Nucleus accumbens (tissue), 56 donors: ENCODE measurements at regions not wholly inside any gene's neighbourhood (a gene's known extent, or its start where the extent isn't known, plus 50 kb on each side); places are given as distances from the start of the nearest gene placed in this dataset.

Source experiments
- DNase-seq, 56 donors: peaks; one replicate each; lab custom pipeline; 2025; lab: John Stamatoyannopoulos, UW

DNA sequence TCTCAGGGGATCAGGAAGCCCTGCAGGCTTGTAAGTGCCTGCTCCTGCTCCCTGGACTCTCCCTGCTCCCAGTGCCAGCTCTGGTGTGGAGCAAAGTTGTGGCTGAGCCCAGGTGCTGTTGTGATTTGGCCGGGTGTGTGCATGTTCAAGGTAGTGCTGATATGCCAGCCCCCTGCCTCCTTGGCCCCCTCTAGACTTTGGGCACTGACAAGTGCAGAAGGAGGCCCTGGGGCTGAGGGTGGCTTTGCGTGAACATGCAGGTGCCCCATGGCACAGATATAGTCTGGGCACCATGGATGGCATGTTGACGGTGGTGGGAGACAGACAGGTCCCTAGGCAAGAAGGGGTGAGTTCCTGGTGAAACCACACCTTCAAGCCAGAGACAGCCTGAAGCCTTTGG is 441.6 kb upstream of the CDH8 start:
- no peak for DNase-seq

DNA sequence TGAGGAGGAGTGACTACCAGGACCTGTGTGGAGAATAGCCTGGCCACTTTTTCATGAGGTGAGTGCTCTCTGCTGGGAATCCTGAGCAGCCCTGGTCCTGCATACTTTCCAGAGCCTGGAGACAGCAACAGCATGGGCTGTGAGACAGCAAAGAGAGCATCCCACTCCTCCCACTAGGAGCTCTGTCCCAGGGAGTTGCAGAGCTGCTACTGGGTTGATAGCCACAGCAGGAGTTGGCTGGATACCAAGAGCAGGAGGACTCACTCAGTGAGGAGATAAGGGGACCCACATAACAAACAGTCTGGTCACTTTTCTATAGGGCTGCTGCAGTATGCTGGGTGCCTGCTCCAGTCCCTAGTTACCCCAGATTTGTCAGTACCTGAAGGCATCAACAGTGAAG is 439.3 kb upstream of the CDH8 start:
- no peak for DNase-seq

DNA sequence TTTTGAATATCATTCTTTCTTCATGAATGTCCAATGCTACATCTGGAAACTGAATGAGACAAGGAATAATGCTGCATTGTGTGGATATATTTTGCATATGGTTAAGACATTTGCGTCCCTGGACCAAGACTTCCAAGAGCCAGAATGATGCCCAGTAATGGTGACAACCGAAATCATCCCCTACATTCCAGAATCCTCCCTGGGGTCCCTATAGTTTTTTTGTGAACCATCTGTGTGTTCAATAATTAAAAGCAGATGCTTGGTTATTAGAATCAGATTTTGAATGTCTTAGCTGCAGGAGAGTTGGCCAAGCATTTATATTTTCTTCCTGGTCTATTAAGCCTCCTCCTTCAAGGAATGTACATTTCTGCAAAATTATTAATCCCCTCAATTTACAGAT is 426.7 kb upstream of the CDH8 start:
- DNase-seq: no peak

DNA sequence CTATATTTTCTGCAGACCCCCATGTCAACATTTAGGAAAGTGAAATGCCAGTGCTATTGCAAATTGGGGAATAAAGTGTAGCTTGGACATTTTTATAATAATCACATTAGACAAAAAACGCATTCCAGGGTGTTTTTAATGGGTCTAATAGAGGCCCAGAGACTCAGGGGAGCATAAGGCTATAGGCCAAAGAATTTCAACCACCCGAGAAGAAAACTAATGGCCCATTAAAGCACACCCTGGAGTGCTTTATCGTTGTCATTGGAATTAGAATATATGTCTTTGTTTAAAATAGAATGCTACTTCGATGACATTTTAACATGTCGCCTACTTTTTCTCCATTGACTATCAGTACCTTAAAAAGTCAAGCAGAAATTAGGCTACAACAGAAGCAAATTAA is 414.1 kb upstream of the CDH8 start:
- no peak for DNase-seq

DNA sequence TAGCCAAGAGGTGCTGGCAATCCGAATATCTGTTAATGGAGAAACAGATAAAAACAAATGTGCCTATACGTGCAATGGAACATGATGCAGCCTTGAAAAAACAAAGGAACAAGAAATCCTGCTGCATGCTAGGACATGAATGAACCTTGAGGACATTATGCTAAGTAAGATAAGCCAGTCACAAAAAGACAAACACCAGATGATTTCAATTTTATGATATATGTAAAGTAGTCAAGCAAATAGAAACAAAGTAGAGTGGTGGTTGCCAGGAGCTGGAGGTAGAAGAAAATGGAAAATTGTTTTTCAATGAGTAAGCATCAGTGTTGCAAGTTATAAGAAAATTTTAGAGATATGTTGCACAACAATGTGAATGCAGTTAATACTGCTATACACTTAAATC is 409.7 kb upstream of the CDH8 start:
- no peak for DNase-seq

DNA sequence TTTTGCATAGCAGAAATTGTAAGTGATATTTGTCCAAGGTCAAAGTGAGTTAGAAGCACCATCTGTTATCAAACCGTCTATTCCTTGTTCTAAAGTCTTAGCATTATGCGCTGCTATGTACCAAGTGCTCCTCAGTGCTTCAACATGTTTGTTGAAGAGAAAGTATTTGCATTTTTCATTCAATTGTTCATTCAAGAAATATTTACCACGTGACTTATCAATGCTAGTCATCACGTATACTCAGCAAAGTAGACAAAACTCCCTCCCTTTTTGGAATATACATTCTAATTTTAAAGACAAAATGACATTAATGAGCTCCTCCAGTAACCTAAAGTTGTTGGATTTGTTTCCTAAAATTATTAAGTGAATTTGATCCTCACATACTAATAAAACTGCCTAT is 388.0 kb upstream of the CDH8 start:
- no peak for DNase-seq

DNA sequence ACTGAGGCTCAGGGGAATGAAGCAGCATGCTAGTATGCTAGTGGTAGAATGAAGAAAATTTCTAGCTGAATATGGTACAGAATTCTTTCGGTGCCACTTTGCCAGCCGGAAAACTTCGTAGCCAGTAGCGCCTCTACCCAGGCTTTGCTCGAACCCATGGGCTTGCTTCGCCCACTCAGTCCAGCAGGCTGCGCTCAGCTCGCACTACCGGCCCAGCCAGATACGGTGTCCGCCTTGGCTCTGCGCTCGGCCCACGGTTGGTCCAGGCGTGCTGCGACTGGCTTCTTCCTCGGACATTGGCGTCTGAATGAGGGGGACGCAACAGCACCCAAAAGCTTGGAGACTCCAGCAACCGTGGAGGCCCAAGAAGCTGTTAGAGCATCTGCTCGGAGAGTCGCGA is 372.5 kb upstream of the CDH8 start:
- no peak for DNase-seq

DNA sequence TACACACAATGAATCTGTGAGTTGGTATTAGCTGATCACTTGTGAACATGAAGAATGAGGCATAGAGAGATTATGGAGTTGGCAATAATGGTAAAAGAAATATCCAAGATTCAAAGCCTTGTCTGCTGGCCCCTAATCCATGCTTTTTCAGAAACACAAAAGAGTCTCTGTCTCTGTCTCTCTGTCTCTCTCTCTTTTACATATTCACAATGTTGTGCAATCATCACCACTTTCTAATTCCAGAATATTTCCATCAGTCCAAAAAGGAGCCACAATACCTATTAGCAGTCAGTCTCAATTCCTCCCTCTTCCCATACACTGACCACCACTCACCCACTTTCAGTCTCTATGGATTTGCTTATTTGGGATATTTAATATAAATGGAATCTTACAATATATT is 370.1 kb upstream of the CDH8 start:
- no peak for DNase-seq

DNA sequence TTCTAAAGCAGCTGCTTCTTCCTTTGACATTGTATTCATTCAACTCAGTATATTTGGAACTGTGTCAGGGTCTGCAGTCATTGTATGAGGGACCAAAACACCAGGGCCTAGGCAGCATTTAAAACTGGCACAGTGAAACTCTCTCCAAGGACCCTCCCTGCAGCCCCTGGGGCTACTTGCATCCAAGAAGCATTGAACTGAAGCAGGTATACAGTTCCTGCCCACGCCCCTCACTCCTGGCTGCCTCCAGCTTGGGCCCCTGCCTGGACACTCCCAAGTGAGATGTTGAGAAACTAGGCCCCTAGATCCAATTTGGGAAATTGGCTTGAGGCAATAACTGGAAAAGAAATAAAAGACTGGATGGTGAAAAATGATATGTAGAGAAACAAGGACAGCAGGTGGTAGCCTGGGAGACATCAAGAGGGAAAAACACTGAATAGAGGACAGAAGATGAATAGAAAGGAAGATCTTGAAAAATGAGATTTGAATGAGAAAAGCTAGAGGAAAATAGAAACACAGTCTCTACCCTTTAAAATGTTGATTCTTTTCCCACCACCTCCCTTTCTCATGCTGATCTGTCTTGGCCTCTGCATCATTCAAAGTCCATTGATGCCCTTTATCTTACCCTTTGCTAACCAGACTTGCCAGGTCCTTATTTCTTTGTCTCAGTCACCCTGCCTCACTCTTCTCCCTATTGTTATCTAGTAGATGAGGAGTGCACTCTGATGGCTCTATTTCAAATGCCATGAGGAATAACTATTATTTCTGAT is 368.8 kb upstream of the CDH8 start:
- no peak for DNase-seq

DNA sequence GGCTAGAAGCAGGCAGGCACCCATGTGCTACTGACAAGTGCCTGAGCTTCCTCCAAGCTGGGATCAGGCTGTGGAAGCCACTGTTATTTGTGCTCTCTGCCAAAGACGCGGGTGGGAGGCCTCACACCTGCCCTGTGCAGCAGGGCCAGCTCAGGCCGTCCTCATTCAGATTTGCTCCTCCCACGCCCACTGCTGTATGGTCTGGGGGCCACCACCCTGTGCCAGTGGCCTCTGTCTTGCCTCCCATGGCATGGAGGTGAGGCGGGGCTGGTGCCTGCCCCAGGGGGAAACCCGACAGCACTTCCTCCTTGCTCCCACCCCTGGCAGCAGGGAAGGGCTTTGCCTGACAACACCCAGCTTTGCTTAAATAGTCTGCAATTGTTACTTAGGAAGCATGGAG is 356.5 kb upstream of the CDH8 start:
- DNase-seq: no peak

DNA sequence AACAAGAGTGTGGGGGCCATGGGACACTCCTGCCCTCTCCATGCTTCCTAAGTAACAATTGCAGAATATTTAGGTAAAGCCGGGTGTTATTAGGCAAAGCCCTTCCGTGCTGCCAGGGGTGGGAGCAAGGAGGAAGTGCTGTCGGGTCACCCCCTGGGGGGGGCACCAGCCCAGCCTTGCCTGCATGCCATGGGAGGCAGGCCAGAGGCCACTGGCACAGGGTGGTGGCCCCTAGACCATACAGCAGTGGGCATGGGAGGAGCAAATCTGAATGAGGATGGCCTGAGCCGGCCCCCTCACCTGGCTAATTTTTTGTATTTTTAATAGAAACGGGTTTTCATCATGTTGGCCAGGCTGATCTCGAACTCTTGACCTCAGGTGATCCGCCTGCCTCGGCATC is 355.7 kb upstream of the CDH8 start:
- DNase-seq: no peak

DNA sequence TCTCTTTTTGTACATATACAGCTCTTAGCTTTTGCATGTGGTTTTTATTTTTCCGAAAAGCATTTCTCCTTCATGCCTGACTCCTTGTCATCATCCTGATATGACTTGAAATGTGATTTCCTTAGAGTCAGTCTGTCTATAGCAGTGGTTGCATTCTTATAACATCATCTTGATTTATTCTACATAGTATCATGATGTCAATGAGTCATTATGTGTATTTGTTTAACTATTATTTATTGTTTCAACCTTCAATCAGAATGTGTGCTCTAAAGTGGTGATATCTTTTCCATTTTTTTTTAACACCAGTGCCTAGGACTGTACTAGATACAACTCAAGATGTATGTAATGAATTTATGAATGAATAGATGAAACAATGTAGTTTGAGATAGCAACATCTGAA is 354.9 kb upstream of the CDH8 start:
- no peak for DNase-seq

DNA sequence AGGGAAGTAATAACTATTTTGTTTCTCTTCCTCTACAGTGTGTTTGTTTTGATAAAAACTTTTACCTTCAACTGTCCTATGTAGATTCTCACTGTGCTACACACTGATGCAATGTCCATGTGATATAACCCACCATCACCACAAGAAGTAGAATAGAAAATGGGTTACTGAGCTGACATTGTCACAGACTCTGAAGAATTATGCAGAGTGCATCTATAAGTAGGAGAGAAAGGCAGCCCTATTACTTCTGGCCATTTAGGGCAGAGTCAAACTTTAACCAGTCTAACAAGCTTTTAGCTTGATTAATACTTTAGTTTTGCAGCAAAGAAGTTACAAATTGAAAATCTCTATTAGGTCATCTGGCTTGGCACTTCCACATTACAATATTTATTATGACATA is 354.0 kb upstream of the CDH8 start:
- DNase-seq: no peak

DNA sequence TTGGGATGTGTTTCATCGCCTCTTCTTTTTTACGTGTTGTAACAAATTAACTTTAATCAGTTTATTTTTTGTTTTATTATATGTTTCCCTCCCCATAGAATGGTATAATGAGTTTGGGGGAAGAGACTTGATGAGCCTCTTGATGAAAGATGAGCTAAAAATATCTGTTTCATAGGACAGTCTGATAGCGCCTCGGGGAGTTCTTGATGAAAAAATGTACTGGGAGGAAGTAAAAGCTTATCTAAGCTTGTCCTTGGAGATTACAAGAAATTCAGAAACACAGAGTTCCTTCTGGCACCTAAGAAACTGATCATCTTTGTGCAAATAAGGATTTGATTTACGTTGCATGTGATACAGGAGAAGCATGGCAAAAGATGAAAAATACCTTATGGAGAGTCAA is 350.2 kb upstream of the CDH8 start:
- DNase-seq: no peak

DNA sequence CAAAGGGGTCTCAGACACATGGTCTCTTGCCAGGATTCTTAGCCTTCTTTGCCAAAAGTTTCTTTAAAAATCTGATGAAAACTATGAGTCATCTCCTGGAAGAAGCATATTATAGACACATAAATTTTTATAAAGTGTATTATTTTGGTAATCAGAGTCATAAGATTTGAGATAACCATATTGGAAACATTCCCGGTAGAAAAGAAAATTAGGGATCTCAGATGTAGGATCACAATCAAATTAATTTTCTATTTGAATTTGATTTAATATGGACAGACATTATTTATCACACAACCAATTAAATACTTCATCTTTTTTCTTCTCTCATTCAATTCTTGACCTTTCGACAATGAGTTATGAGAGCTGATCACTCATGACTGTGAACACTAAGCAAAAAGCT is 347.7 kb upstream of the CDH8 start:
- no peak for DNase-seq

DNA sequence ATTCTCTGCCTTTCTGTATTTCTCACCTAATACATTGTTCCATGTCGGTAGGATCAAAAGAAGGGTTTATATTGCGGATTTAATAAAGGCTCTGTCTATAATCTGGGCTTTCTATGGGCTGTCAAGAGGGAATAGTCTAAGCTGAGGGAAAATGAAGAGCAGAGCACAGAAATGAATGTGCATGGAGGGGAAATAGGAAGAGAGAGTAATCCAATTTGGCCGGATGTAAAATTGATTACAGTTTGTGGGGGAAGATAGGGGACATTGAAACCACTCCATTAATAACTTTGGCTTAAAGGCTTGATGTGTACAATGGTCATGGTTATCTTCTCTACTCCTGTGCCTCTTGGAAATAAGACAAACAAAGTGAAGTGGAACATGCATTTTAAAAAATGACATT is 334.2 kb upstream of the CDH8 start:
- no peak for DNase-seq

DNA sequence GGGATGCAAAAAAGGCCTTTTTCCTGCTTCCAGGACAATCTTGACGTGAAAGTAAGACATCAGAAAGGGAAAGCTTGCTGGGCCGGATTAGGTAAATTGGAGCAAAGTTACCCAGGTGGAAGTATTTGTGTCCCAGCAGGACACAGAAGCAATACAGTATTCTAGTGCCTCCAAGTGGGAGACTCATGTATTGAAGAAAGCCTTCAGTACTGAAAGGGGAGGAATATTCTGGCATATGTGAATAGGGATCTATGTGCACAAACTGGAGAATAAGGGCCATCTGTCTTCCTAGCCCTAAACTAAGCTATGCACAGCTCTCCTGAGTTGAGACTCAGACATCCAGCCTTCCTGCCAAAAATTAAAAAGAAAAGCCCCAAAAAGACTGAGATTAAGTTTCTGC is 327.3 kb upstream of the CDH8 start:
- DNase-seq: no peak

DNA sequence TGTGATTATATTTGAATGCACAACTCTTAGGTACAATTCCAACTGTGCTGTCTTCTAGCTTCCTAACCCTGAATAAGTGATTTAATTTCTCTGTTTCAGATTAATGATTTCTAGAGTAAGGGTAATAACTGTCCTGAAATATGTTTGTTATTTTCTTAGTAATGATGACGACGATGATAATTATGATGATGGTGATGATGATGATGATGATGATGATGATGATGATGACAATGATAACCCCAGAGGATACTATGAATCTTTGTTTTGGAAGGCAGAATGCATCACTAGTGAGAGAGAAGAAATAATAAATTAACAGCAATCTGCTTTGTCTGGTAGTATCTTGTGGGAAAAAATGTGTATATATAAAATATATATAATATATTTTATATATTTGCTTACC is 317.1 kb upstream of the CDH8 start:
- no peak for DNase-seq

DNA sequence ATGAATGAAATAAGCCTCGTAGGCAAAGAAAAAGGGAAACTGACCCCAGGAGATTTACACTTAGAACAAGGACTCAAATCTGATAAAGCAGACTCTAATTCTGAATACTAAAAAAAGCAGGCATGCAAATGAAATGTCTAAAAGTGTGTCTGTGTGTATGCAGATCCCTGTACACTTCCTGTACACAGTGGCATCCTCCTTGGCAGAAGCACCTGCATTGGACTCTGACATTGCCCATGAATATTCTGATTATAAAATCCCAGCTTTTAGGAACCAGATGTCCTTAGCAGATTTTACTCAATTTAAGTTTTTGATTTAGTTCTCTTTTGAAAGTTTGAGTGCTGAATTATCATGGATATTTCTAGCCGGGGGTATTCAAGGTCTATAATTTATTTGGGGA is 306.0 kb upstream of the CDH8 start:
- no peak for DNase-seq

DNA sequence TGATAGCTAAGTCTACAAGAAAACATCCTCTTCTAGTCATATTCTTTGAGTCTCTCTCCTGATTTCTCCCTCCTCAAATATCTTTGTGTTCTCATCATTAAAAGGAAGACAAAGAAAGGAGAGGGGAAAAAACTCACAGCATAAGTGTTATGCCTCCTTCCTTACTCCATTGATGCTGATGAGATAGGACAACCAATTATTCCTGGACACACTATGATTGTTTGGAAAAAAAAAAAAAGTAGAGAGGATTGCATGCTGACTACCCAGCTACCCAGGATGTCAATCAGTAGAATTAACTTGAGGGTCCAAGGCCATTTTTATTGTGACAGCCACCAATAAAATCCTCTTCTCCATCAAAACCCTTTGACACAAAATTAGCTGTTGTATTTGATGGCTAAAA is 299.1 kb upstream of the CDH8 start:
- DNase-seq: no peak

DNA sequence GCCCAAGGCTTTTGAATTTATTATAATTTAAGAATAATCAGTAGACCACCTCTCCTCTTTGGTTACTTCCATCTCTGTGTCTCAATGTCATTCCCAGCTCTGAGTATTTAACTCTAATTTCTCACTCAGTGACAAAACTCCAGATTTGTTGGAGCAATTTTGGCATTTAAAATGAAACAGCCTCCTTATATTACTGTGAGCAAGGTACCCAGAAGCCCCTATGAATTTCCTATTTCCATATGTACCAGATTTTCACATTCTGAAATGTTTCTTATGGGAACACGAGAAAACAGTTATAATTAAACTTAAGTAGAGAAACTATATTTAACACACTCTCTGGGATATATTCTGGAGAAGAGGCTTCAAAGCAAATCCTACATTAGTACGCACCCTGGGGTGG is 285.4 kb upstream of the CDH8 start:
- DNase-seq: no peak

DNA sequence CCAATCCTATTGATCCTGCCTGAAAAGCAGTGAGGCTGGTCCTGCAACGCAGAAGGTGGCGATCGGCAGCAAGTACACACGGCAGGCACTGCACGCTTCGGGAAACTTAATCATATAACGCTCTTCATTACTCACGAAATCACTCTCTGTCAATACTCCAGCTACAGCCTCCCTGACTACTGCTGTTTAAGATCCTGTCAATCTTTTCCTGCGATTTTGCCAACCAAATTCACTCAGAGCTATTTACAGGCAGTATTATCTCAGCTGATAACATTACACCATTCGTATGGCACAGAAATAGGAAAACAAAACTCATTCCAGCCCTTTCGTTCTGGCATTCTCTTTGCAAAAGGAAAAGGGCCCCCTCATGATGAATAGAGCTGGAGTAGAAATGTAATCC is 262.4 kb upstream of the CDH8 start:
- peak in 1 of 56 donors; percentile 0 for DNase-seq
